Nephron progenitor cell (in vitro differentiated cells): ENCODE measurements at regions not wholly inside any gene's neighbourhood (a gene's known extent, or its start where the extent isn't known, plus 50 kb on each side); places are given as distances from the start of the nearest gene placed in this dataset.

Experiments used
- DNase-seq: peaks from one replicate; pipeline ENCODE4 v3.0.0; 2021
- H3K27ac Mint-ChIP-seq: 2 replicates; pipeline ENCODE4 v1.8.0; 2021; ENCODE audit warnings: mild to moderate bottlenecking, moderate library complexity, mixed read lengths
- H3K27me3 Mint-ChIP-seq: 2 replicates; pipeline ENCODE4 v1.8.0; 2021; ENCODE audit warnings: mild to moderate bottlenecking, low read depth, mixed read lengths; ENCODE audit not compliant: poor library complexity
- H3K36me3 Mint-ChIP-seq: 2 replicates; pipeline ENCODE4 v1.8.0; 2021; ENCODE audit warnings: low read depth, mixed read lengths
- H3K4me1 Mint-ChIP-seq: 2 replicates; pipeline ENCODE4 v1.8.0; 2021; ENCODE audit warnings: mixed read lengths
- H3K4me3 Mint-ChIP-seq: 2 replicates; pipeline ENCODE4 v1.8.0; 2021; ENCODE audit warnings: mild to moderate bottlenecking, moderate library complexity, mixed read lengths
- H3K9me3 Mint-ChIP-seq: 2 replicates; pipeline ENCODE4 v1.8.0; 2021; ENCODE audit warnings: mild to moderate bottlenecking, moderate library complexity, mixed read lengths
- CTCF ChIP-seq: fragments of 200-600 bp; sonication (generic); IDR thresholded peaks from 2 replicates; pipeline ENCODE4 v1.5.0; 2021; ENCODE audit warnings: antibody characterized with exemption

- Mint-ChIP-seq H3K27ac (no peak overlapping the region), H3K4me3 (no peak overlapping the region), H3K4me1 (no peaks in the 10 kb centered on the region)
These were observed 647.5 kb downstream of the UTRN start for GRCh38 chr6:144932621-144933020.

GRCh38 chr6:144935181-144935580 lies 650.0 kb downstream of the UTRN start:
- no peak overlapping the region for H3K4me3 Mint-ChIP-seq
- peaks cover 10% of the 10 kb centered on the region for H3K36me3 Mint-ChIP-seq
- TF ChIP-seq CTCF: no peak
- peaks cover 8% of the 10 kb centered on the region for H3K27me3 Mint-ChIP-seq
- no peaks in the 10 kb centered on the region for H3K4me1 Mint-ChIP-seq
- DNase-seq: no peak
- H3K9me3 Mint-ChIP-seq: peaks cover 22% of the 10 kb centered on the region
- H3K27ac Mint-ChIP-seq: no peak overlapping the region

More at GRCh38 chr6:144932621-144933020, 647.5 kb downstream of the UTRN start:
- Mint-ChIP-seq H3K27me3 (peaks cover 8% of the 10 kb centered on the region), H3K36me3 (peaks cover 10% of the 10 kb centered on the region), H3K9me3 (peaks cover 22% of the 10 kb centered on the region)
- DNase-seq: no peak
- TF ChIP-seq CTCF: no peak

- Mint-ChIP-seq H3K27ac (no peak overlapping the region), H3K4me3 (no peak overlapping the region), H3K4me1 (no peaks in the 10 kb centered on the region), H3K27me3 (peaks cover 8% of the 10 kb centered on the region), H3K9me3 (peaks cover 22% of the 10 kb centered on the region), H3K36me3 (peaks cover 10% of the 10 kb centered on the region)
- DNase-seq: no peak
- no peak for TF ChIP-seq CTCF
These were observed 650.5 kb downstream of the UTRN start for GRCh38 chr6:144935661-144936060.

GRCh38 chr6:144936764-144937163 lies 651.6 kb downstream of the UTRN start:
- Mint-ChIP-seq H3K9me3 (peaks cover 22% of the 10 kb centered on the region), H3K27ac (no peak overlapping the region), H3K36me3 (peaks cover 10% of the 10 kb centered on the region), H3K4me1 (no peaks in the 10 kb centered on the region), H3K27me3 (peaks cover 8% of the 10 kb centered on the region), H3K4me3 (no peak overlapping the region)
- no peak for TF ChIP-seq CTCF
- DNase-seq: no peak

GRCh38 chr6:144939921-144940320 lies 654.8 kb downstream of the UTRN start:
- H3K4me3 Mint-ChIP-seq: no peak overlapping the region
- TF ChIP-seq CTCF: no peak
- H3K27ac Mint-ChIP-seq: no peak overlapping the region
- H3K36me3 Mint-ChIP-seq: no peaks in the 10 kb centered on the region
- no peaks in the 10 kb centered on the region for H3K4me1 Mint-ChIP-seq
- H3K9me3 Mint-ChIP-seq: peaks cover 8% of the 10 kb centered on the region
- H3K27me3 Mint-ChIP-seq: peaks cover 7% of the 10 kb centered on the region
- no peak for DNase-seq

- no peak for TF ChIP-seq CTCF
- Mint-ChIP-seq H3K27ac (no peak overlapping the region), H3K36me3 (no peaks in the 10 kb centered on the region)
These were observed 659.0 kb downstream of the UTRN start for GRCh38 chr6:144944106-144944505.

More at GRCh38 chr6:144944106-144944505, 659.0 kb downstream of the UTRN start:
- Mint-ChIP-seq H3K4me3 (no peak overlapping the region), H3K4me1 (no peaks in the 10 kb centered on the region), H3K27me3 (peaks cover 3% of the 10 kb centered on the region), H3K9me3 (no peaks in the 10 kb centered on the region)
- DNase-seq: no peak
